Activated T-helper 1 cell treated with anti-CD3 and anti-CD28 coated beads, Interleukin-12 subunit alpha, Interleukin-12 subunit beta, Interleukin-2, Interleukin-4 antibody, amounts not matched to agents 30 ng/mL and 10 ng/mL and 1 ng/mL, durations not matched to agents 14 hours and 24 hours and 36 hours (primary cell): ENCODE measurements at regions not wholly inside any gene's neighbourhood (a gene's known extent, or its start where the extent isn't known, plus 50 kb on each side); places are given as distances from the start of the nearest gene placed in this dataset.

Experiments
- DNase-seq: peaks from one replicate; pipeline ENCODE4 v3.0.0; 2021; ENCODE audit warnings: low spot score
- H3K27ac Mint-ChIP-seq: one replicate; pipeline ENCODE4 v1.8.0; 2021; ENCODE audit warnings: mild to moderate bottlenecking, mixed read lengths
- H3K27me3 Mint-ChIP-seq: one replicate; pipeline ENCODE4 v1.8.0; 2022; ENCODE audit warnings: mild to moderate bottlenecking, moderate library complexity, mixed read lengths; ENCODE audit not compliant: insufficient read depth
- H3K36me3 Mint-ChIP-seq: one replicate; pipeline ENCODE4 v1.8.0; 2021; ENCODE audit warnings: low read depth, mixed read lengths
- H3K4me1 Mint-ChIP-seq: one replicate; pipeline ENCODE4 v1.8.0; 2021; ENCODE audit warnings: low read depth, mixed read lengths
- H3K4me3 Mint-ChIP-seq: one replicate; pipeline ENCODE4 v1.8.0; 2021; ENCODE audit warnings: mild to moderate bottlenecking, moderate library complexity, mixed read lengths
- H3K9me3 Mint-ChIP-seq: one replicate; pipeline ENCODE4 v1.8.0; 2021; ENCODE audit warnings: mixed read lengths
- intact Hi-C: fragments of 100-400 bp; cut with micrococcal nuclease; formaldehyde crosslinking; loops from one replicate; pipeline ENCODE4 v1.15.1; 2024

DNA sequence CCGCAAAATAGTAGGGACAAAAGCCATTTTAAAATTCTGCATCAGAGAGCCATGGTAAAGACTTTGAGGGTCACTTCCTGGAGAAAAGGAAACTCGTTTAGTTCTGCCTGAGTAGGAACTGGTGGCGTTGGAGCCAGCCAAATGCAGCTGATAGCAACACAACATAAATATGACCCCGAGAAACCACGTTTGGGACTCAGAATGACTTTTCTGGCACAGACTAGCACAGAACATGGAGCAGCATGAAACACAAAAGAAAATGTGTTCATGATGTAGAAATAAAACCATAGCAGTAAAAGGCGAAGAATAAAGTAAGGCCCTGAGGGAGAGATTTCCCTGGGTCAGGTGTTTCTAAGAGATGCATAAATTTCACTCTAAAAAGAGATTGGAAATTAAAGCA, 149.2 kb upstream of the KLHL29 start:
- no peaks in the 10 kb centered on the region for H3K4me1 Mint-ChIP-seq
- intact Hi-C loops: no loop called here
- H3K9me3 Mint-ChIP-seq: peaks cover 2% of the 10 kb centered on the region
- H3K4me3 Mint-ChIP-seq: no peak overlapping the region
- no peaks in the 10 kb centered on the region for H3K36me3 Mint-ChIP-seq
- no peaks in the 10 kb centered on the region for H3K27me3 Mint-ChIP-seq
- DNase-seq: no peak
- H3K27ac Mint-ChIP-seq: no peak overlapping the region

DNA sequence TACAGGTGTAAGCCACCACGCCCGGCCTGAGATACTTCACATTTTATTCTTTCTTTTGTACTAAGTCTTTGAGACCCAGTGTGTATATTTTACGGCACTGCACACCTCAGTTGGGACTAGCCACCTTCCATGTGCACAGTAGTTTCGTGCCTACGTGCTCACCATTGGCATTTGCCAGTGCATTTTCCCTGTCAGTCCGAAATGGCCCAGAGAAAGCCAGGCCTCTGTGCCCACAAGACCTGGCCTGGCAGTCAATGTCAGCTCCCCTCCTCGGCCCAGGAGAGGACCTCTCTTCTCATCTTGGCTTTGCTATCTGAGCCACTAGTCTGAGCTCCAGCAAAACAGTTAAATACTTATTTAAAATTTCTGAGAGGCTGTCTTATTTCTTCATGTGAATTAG, 147.8 kb upstream of the KLHL29 start:
- H3K4me1 Mint-ChIP-seq: no peaks in the 10 kb centered on the region
- no peaks in the 10 kb centered on the region for H3K9me3 Mint-ChIP-seq
- no peak overlapping the region for H3K27ac Mint-ChIP-seq
- no peak overlapping the region for H3K4me3 Mint-ChIP-seq
- no peaks in the 10 kb centered on the region for H3K27me3 Mint-ChIP-seq
- no peaks in the 10 kb centered on the region for H3K36me3 Mint-ChIP-seq
- intact Hi-C loops: no loop called here
- DNase-seq: no peak

DNA sequence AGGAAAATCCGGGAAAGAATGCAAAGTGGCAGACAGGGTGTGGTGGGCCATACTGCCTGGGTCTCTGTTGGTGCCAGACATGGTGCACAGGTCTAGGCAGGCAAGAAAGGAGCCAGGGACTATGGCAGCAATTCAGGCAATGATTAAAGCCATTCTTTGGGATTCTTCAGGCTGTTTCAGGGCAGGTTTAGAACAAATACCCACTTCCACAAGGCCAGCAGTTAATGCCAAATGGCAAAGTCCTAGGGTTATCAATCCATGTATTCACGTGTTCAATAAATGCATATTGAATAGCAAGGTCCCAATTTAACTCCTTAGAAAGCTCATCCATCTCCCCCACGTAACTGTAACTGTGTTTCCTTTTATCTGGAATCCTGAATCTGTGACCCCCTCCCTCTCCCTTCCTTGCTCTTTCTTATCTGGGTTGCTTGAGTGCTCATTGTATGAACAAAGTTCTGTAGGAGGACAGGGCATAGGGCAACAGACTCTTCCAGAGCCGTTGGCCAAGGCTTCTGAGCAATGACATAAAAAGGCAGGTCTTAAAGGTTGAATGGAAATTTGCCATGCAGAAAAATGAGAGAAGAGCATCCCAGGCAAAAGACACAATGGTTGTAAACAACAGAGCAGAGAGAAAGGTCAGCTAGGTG, 146.8 kb upstream of the KLHL29 start:
- Mint-ChIP-seq H3K36me3 (no peaks in the 10 kb centered on the region), H3K9me3 (no peaks in the 10 kb centered on the region), H3K4me3 (no peak overlapping the region), H3K27me3 (no peaks in the 10 kb centered on the region), H3K27ac (no peak overlapping the region), H3K4me1 (no peaks in the 10 kb centered on the region)
- no peak for DNase-seq
- intact Hi-C loops: no loop called here

DNA sequence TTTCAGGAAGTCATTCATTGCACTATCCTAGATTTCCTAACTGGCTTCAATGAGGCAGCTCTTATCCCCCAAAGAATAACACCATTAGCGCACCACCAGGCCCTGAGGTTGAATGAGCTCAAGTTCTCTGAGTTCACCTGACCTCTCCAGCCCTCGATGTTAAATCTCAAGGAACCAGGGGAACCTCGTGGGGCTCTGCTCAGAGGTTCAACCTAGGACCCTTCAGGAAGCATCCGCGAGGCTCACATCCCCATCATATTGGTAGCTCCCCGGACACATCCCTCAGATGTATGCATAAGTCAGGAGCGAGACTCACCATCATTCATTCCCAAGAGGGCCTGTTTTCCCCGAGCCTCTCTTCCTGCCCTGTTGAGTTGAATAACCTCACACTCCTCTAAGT, 145.6 kb upstream of the KLHL29 start:
- Mint-ChIP-seq H3K4me1 (no peaks in the 10 kb centered on the region), H3K36me3 (no peaks in the 10 kb centered on the region), H3K9me3 (no peaks in the 10 kb centered on the region), H3K27ac (no peak overlapping the region), H3K27me3 (no peaks in the 10 kb centered on the region), H3K4me3 (no peak overlapping the region)
- intact Hi-C loops: no loop called here
- no peak for DNase-seq

DNA sequence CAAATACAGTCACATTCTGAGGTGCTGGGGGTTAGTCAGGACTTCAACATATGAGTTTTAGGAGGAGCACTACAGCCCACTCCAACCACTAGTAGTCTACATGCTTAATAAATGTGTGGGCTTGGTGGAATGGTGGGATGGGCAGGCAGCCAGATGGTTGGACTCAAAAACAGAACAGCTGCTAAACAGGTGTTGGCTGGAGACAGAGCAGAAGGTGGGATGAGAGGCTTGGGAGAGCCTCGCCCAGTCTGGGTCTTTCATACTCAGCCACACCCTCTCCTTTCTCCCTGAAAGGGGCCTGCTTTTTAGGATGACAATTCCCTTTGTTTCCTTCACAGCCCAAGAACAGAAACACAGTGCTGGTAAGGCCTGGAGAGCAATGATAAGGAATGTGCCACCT, 143.9 kb upstream of the KLHL29 start:
- Mint-ChIP-seq H3K27ac (no peak overlapping the region), H3K4me1 (no peaks in the 10 kb centered on the region), H3K4me3 (no peak overlapping the region), H3K36me3 (no peaks in the 10 kb centered on the region), H3K9me3 (no peaks in the 10 kb centered on the region), H3K27me3 (no peaks in the 10 kb centered on the region)
- intact Hi-C loops: no loop called here
- no peak for DNase-seq

DNA sequence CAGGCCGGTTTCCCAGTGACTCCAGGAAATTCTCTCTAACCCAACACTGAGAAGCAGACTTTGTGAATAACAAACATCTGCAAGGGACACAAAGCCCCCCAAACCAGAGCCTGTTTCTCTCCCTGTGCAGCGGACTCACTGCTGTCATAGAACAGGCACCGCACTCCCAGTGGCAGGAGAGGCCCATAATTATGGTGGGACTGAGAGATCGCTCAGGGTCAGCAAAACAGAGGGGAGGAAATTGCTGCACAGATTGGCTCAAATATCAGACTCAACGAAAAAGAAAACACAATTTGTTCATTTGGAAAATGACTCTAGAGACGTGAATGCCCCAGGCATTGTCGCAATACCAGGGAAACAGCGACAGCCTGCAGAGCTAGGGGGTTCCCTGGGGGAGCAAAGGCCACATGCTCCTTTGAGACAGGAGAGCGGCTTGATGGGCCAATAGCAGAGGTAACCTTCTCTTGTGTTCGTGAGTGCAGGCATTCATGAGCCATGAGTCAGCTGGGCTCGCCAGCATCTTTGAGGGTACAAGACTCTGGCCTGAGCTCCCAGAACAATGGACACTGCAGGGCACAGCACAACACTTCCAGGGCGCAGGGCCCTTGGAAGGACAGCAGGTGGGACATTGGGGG, 143.3 kb upstream of the KLHL29 start:
- Mint-ChIP-seq H3K4me3 (no peak overlapping the region), H3K27ac (no peak overlapping the region), H3K9me3 (no peaks in the 10 kb centered on the region), H3K36me3 (no peaks in the 10 kb centered on the region), H3K4me1 (no peaks in the 10 kb centered on the region), H3K27me3 (no peaks in the 10 kb centered on the region)
- no peak for DNase-seq
- intact Hi-C loops: no loop called here

DNA sequence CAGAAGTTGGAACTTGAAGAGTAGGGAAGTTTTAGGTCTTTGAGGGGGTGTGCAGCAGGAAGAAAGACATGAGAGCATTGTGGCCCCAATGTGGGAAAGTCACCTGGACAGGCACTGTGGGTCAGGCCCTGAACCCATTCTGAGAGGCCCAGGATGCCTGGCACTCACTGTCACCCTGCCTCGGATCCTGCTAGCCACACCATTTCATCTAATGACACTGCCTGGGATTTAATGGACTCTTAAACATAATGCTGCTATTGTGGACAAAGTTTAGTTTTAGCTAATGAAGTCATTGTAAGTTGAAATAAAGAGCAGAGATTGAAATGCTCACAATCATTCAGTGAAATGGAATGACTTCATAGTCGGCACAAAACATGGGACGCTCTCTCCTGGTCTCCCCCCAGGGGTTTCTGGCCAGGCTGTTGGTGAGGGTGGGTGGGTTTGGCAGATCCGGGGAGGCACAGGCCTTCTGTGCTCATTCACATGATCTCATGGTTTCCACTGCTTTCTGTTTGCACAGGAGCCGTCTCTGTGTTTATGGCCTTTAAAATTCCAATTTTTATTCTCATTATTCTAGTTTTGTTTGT, 141.8 kb upstream of the KLHL29 start:
- no peak overlapping the region for H3K4me3 Mint-ChIP-seq
- no peaks in the 10 kb centered on the region for H3K27me3 Mint-ChIP-seq
- DNase-seq: no peak
- no peaks in the 10 kb centered on the region for H3K9me3 Mint-ChIP-seq
- intact Hi-C loops: no loop called here
- no peak overlapping the region for H3K27ac Mint-ChIP-seq
- no peaks in the 10 kb centered on the region for H3K36me3 Mint-ChIP-seq
- H3K4me1 Mint-ChIP-seq: no peaks in the 10 kb centered on the region

DNA sequence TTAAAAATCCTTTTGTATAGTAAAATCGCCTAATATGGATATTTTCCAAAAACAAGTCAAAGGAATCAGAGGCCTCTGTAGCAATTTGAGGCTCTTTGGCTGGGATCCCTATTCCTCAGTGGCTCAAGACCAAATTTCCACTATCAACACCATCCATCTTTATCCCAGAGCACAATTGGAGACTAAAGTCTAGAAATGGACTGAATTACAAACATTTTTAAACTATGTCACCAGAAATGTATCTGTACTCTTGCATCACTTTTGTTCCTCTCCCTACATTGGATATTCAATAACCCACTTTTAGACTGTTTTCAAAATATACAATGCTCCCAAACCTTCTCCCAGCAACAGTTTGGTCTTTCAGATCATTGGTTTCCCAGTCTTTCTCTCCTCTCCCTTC, 140.4 kb upstream of the KLHL29 start:
- no peak for DNase-seq
- intact Hi-C loops: no loop called here
- Mint-ChIP-seq H3K9me3 (no peaks in the 10 kb centered on the region), H3K36me3 (no peaks in the 10 kb centered on the region), H3K4me3 (no peak overlapping the region), H3K27me3 (no peaks in the 10 kb centered on the region), H3K4me1 (no peaks in the 10 kb centered on the region), H3K27ac (no peak overlapping the region)

DNA sequence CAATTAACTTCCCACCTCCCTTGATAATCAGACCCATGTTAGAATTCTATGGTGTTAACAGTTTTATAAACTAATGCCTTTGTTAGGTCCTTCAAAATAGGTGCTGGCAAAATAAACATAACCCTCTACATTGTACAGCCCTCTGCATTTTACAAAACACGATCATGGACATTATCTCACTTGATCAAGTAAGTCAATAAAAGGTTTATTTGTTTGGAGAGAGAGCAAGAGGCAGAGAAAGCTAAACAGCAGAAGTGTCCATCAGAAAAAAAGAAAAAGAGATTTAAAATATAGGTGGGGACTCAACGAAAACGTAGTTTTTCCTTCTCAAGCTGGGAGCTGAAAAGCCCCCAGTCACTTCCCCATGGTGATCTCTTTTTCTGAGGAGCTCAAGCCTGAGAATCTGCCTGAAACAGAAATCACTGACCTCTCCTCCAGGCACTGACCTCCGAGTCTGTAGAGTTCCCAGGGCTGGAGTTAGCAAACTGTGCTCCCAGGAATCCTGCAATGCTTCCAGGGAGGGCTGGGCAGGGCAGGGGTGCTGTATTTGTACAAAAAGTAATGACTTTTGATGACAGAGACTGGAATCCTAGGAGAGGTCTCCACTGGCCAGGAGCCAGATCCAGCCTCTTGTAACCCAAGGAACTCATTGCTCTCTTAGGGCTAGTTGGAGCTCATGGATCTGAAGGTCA, 137.8 kb upstream of the KLHL29 start:
- no peaks in the 10 kb centered on the region for H3K4me1 Mint-ChIP-seq
- H3K27me3 Mint-ChIP-seq: peaks cover 2% of the 10 kb centered on the region
- intact Hi-C loops: no loop called here
- no peak for DNase-seq
- H3K4me3 Mint-ChIP-seq: no peak overlapping the region
- no peaks in the 10 kb centered on the region for H3K9me3 Mint-ChIP-seq
- no peak overlapping the region for H3K27ac Mint-ChIP-seq
- no peaks in the 10 kb centered on the region for H3K36me3 Mint-ChIP-seq

DNA sequence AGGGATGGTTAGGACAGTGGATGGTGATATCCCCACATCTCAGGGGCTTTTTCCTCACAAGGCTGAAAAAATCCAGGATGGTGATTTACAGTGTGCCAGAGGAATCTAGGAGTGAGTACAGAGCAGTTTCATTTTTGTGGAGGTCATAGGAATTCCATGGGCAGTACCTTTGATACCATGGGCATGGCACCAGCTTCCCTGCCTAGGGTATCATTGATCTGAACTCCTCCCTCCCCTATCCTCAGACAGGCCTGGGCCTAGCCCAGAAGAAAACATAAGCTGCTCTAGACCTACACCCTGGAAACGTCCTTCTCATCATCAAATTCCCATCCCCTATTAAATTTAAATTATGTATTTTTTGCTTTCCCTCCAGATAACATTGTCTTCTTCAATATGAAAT, 136.3 kb upstream of the KLHL29 start:
- no peaks in the 10 kb centered on the region for H3K9me3 Mint-ChIP-seq
- no peaks in the 10 kb centered on the region for H3K36me3 Mint-ChIP-seq
- H3K27me3 Mint-ChIP-seq: peaks cover 8% of the 10 kb centered on the region
- H3K4me1 Mint-ChIP-seq: no peaks in the 10 kb centered on the region
- H3K27ac Mint-ChIP-seq: no peak overlapping the region
- DNase-seq: no peak
- intact Hi-C loops: no loop called here
- no peak overlapping the region for H3K4me3 Mint-ChIP-seq

DNA sequence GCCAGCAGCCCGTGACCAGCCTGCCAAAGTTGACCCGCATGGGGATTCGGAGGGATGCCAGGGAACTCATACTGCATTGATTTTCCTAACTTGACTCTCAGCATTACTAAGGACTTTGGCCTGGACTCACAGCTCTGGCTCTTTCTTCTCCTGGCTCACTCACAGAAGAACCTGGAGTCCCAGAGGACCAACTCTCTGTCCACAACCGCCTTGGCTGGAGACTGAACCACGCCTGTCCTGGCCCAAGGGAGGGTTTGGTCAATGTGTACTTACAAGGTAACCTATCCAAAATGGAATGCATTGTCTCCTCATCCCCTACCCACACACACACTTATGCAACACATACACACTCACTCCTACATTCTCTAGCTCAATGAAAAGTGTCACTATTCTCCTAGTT, 135.6 kb upstream of the KLHL29 start:
- H3K4me3 Mint-ChIP-seq: no peak overlapping the region
- H3K27ac Mint-ChIP-seq: no peak overlapping the region
- intact Hi-C loops: no loop called here
- no peaks in the 10 kb centered on the region for H3K9me3 Mint-ChIP-seq
- H3K4me1 Mint-ChIP-seq: no peaks in the 10 kb centered on the region
- H3K36me3 Mint-ChIP-seq: no peaks in the 10 kb centered on the region
- peaks cover 14% of the 10 kb centered on the region for H3K27me3 Mint-ChIP-seq
- DNase-seq: no peak

DNA sequence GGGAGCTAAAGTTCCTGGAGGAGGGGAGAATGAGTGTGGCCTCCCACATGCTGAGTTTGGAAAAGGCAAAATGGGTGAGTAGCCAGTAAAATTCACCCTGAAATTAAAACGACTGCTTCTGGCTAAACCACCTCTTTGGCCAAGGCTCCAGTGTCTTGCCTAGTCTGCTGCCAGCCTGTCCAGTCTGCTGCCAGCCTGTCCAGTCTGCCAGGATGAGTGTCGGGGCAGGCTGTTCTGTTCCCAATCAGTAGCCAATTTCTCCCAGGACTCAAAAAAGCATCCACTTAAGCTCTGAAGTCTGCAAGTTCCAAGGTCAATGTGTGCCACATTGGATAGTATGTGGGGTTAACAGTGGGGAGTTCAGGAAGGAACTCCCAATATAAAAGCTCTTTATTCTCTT, 134.6 kb upstream of the KLHL29 start:
- no peaks in the 10 kb centered on the region for H3K9me3 Mint-ChIP-seq
- intact Hi-C loops: no loop called here
- no peak overlapping the region for H3K27ac Mint-ChIP-seq
- no peak for DNase-seq
- no peaks in the 10 kb centered on the region for H3K36me3 Mint-ChIP-seq
- H3K27me3 Mint-ChIP-seq: peaks cover 16% of the 10 kb centered on the region
- no peak overlapping the region for H3K4me3 Mint-ChIP-seq
- H3K4me1 Mint-ChIP-seq: no peaks in the 10 kb centered on the region

DNA sequence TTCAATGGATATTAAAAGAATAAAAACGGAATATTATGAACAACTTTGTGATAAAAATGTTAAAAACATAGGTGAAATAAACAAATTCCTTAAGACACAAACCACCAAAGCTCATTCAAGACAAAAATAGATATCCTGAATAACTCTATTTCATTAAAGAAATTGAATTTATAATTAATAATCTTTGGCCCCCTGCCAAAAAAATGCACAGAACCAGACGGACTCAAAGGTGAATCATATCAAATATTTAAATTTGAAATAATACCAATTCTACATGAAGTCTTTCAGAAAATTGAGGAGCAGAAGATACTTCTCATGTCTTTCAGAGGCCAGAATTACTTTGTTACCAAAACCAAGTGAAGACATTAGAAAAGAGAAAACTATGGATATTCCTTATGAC, 128.3 kb upstream of the KLHL29 start:
- Mint-ChIP-seq H3K9me3 (no peaks in the 10 kb centered on the region), H3K27ac (no peak overlapping the region), H3K4me3 (no peak overlapping the region), H3K4me1 (no peaks in the 10 kb centered on the region), H3K27me3 (peaks cover 21% of the 10 kb centered on the region), H3K36me3 (no peaks in the 10 kb centered on the region)
- intact Hi-C loops: no loop called here
- no peak for DNase-seq
